ENCODE measurements at regions not wholly inside any gene's neighbourhood (a gene's known extent, or its start where the extent isn't known, plus 50 kb on each side); places are given as distances from the start of the nearest gene placed in this dataset.

GRCh38 chr13:21316376-21316775 is 139.9 kb downstream of the MRPL57 start:
- H3K4me3 ChIP-seq (replicated peaks; ENCODE audit: low read depth, low read length) = no peak overlapping the region
- no peak for DNase-seq (ENCODE audit: low read depth)
- TF ChIP-seq CTCF (IDR thresholded peaks at IDR 0.05; ENCODE audit: low read length, missing control alignments) = no peak

GRCh38 chr13:21318891-21319532 is 140.1 kb downstream of the ZDHHC20 start:
- no peak for TF ChIP-seq CTCF (IDR thresholded peaks at IDR 0.05; ENCODE audit: low read length, missing control alignments)
- DNase-seq (ENCODE audit: low read depth) = no peak
- no peak overlapping the region for H3K4me3 ChIP-seq (replicated peaks; ENCODE audit: low read depth, low read length)

- no peak overlapping the region for H3K4me3 ChIP-seq (replicated peaks; ENCODE audit: low read depth, low read length)
- no peak for TF ChIP-seq CTCF (IDR thresholded peaks at IDR 0.05; ENCODE audit: low read length, missing control alignments)
- no peak for DNase-seq (ENCODE audit: low read depth)
These were observed 139.0 kb downstream of the ZDHHC20 start for GRCh38 chr13:21319869-21320641.

GRCh38 chr13:21320642-21321034 is 138.5 kb downstream of the ZDHHC20 start:
- TF ChIP-seq CTCF (IDR thresholded peaks at IDR 0.05; ENCODE audit: low read length, missing control alignments) = no peak
- H3K4me3 ChIP-seq (replicated peaks; ENCODE audit: low read depth, low read length) = no peak overlapping the region
- no peak for DNase-seq (ENCODE audit: low read depth)

GRCh38 chr13:21321269-21321668 is 137.8 kb downstream of the ZDHHC20 start:
- DNase-seq (ENCODE audit: low read depth) = no peak
- no peak overlapping the region for H3K4me3 ChIP-seq (replicated peaks; ENCODE audit: low read depth, low read length)
- TF ChIP-seq CTCF (IDR thresholded peaks at IDR 0.05; ENCODE audit: low read length, missing control alignments) = no peak

GRCh38 chr13:21322327-21322965 is 136.7 kb downstream of the ZDHHC20 start:
- no peak overlapping the region for H3K4me3 ChIP-seq (replicated peaks; ENCODE audit: low read depth, low read length)
- DNase-seq (ENCODE audit: low read depth) = no peak
- no peak for TF ChIP-seq CTCF (IDR thresholded peaks at IDR 0.05; ENCODE audit: low read length, missing control alignments)
